HUES48 (cell line): ENCODE measurements at regions not wholly inside any gene's neighbourhood (a gene's known extent, or its start where the extent isn't known, plus 50 kb on each side); places are given as distances from the start of the nearest gene placed in this dataset.
A peak's percentile ranks its signal among the peaks of the same experiment; 100 is the strongest.

ENCODE experiments used
- H3K27ac ChIP-seq: one replicate; pipeline ENCODE4 v1.7.0; 2013; ENCODE audit warnings: low read depth, low read length, inconsistent platforms
- H3K27me3 ChIP-seq: 2 replicates; pipeline ENCODE4 v1.6.1; 2013; ENCODE audit warnings: mild to moderate bottlenecking, low read length; ENCODE audit not compliant: control insufficient read depth, insufficient read depth
- H3K36me3 ChIP-seq: 2 replicates; pipeline ENCODE4 v1.6.1; 2013; ENCODE audit warnings: low read length; ENCODE audit not compliant: control insufficient read depth, insufficient read depth
- H3K4me1 ChIP-seq: 2 replicates; pipeline ENCODE4 v1.6.1; 2013; ENCODE audit warnings: mild to moderate bottlenecking, low read length; ENCODE audit not compliant: control insufficient read depth, insufficient read depth
- H3K4me3 ChIP-seq: 2 replicates; pipeline ENCODE4 v1.5.1; 2013; ENCODE audit warnings: mild to moderate bottlenecking, low read depth, low read length
- H3K9ac ChIP-seq: 2 replicates; pipeline ENCODE4 v1.6.1; 2013; ENCODE audit warnings: mild to moderate bottlenecking, low read depth, low read length, moderate library complexity
- H3K9me3 ChIP-seq: 2 replicates; pipeline ENCODE4 v1.6.1; 2013; ENCODE audit warnings: low read length; ENCODE audit not compliant: control insufficient read depth, insufficient read depth

- H3K27me3 ChIP-seq, result 0 out of 2 replicates have a peak, but pooled peaks cover 6% of the 10 kb centered on the region
- no peaks in the 10 kb centered on the region for H3K4me1 ChIP-seq
- no peaks in the 10 kb centered on the region for H3K9me3 ChIP-seq
- H3K9ac ChIP-seq, result no peak overlapping the region
- no peaks in the 10 kb centered on the region for H3K36me3 ChIP-seq
- no peak overlapping the region for H3K4me3 ChIP-seq
- no peak overlapping the region for H3K27ac ChIP-seq
Measured at GRCh38 chrX:120753413-120754251, 122.0 kb downstream of the CT47B1 start.

DNA sequence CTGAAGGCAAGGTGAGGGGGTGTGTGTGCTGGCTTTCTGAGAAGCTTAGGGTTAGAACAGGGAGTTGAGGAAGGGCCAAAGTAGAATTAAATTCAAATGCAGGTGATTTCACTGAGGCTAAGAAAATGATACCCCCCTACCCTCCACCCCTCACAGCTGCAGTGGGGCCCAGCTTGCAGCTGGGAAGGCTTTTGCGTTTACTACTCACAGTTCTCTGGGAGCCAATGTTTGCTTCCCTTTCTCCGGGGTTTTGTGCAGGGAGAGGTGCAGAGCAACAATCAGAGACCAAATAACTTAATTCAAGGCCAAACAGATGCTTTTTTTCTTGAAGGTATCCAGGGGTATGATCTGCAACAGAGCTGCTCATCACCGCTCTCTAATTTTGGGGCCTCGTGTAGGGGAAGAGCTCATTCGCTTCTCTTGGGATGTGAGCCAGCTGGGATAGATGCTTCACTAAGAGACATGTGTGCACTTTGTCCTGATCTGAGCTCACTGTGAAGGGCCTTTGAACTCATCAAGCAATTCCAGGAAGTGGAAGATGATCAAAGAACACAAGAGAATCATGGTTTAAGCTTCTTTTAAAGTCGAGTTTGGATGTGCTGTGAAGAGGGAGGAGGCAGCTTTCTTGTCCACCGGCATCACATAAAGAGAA is 122.7 kb upstream of the C1GALT1C1 start:
- H3K36me3 ChIP-seq, result no peaks in the 10 kb centered on the region
- H3K9ac ChIP-seq, result no peak overlapping the region
- H3K27ac ChIP-seq, result no peak overlapping the region
- H3K4me1 ChIP-seq, result no peaks in the 10 kb centered on the region
- no peaks in the 10 kb centered on the region for H3K9me3 ChIP-seq
- 0 out of 2 replicates have a peak, but pooled peaks cover 6% of the 10 kb centered on the region for H3K27me3 ChIP-seq
- H3K4me3 ChIP-seq, result no peak overlapping the region

- Histone ChIP-seq H3K27ac (no peak overlapping the region), H3K9ac (no peak overlapping the region), H3K4me1 (no peaks in the 10 kb centered on the region), H3K27me3 (0 out of 2 replicates have a peak, but pooled peaks cover 6% of the 10 kb centered on the region), H3K36me3 (no peaks in the 10 kb centered on the region), H3K9me3 (no peaks in the 10 kb centered on the region), H3K4me3 (no peak overlapping the region)
Measured at GRCh38 chrX:120751683-120752082, 121.8 kb upstream of the C1GALT1C1 start.

GRCh38 chrX:120750381-120750780 is 120.5 kb upstream of the C1GALT1C1 start:
- no peaks in the 10 kb centered on the region for H3K36me3 ChIP-seq
- H3K4me1 ChIP-seq, result no peaks in the 10 kb centered on the region
- no peaks in the 10 kb centered on the region for H3K9me3 ChIP-seq
- no peak overlapping the region for H3K4me3 ChIP-seq
- no peak overlapping the region for H3K27ac ChIP-seq
- no peak overlapping the region for H3K9ac ChIP-seq
- H3K27me3 ChIP-seq, result 0 out of 2 replicates have a peak, but pooled peaks cover 12% of the 10 kb centered on the region

- no peak overlapping the region for H3K27ac ChIP-seq
- no peak overlapping the region for H3K4me3 ChIP-seq
- 0 out of 2 replicates have a peak, but pooled peaks cover 12% of the 10 kb centered on the region for H3K27me3 ChIP-seq
- H3K36me3 ChIP-seq, result no peaks in the 10 kb centered on the region
- no peaks in the 10 kb centered on the region for H3K9me3 ChIP-seq
- H3K4me1 ChIP-seq, result no peaks in the 10 kb centered on the region
- H3K9ac ChIP-seq, result no peak overlapping the region
Measured at GRCh38 chrX:120749141-120749846, 119.4 kb upstream of the C1GALT1C1 start.

- Histone ChIP-seq H3K4me3 (no peak overlapping the region), H3K4me1 (no peaks in the 10 kb centered on the region), H3K27me3 (peaks cover 7% of the 10 kb centered on the region; the same call in 1 of the 2 replicates), H3K36me3 (no peaks in the 10 kb centered on the region), H3K9ac (no peak overlapping the region), H3K27ac (no peak overlapping the region), H3K9me3 (no peaks in the 10 kb centered on the region)
Measured at GRCh38 chrX:120746153-120746552, 116.3 kb upstream of the C1GALT1C1 start.

GRCh38 chrX:120742946-120743665 is 113.3 kb upstream of the C1GALT1C1 start:
- Histone ChIP-seq H3K27ac (no peak overlapping the region), H3K27me3 (peaks cover 7% of the 10 kb centered on the region), H3K36me3 (no peaks in the 10 kb centered on the region), H3K9ac (no peak overlapping the region), H3K4me1 (peaks cover 15% of the 10 kb centered on the region), H3K4me3 (no peak overlapping the region), H3K9me3 (no peaks in the 10 kb centered on the region)

GRCh38 chrX:120741452-120741851 is 111.6 kb upstream of the C1GALT1C1 start:
- Histone ChIP-seq H3K27ac (no peak overlapping the region), H3K4me3 (no peak overlapping the region), H3K4me1 (peaks cover 17% of the 10 kb centered on the region), H3K9ac (no peak overlapping the region), H3K27me3 (peaks cover 7% of the 10 kb centered on the region), H3K9me3 (no peaks in the 10 kb centered on the region), H3K36me3 (no peaks in the 10 kb centered on the region)

GRCh38 chrX:120740072-120740471 is 110.2 kb upstream of the C1GALT1C1 start:
- Histone ChIP-seq H3K27me3 (no peaks in the 10 kb centered on the region; the same call in none of the 2 replicates), H3K4me1 (peaks cover 17% of the 10 kb centered on the region), H3K9ac (no peak overlapping the region), H3K36me3 (no peaks in the 10 kb centered on the region), H3K4me3 (no peak overlapping the region), H3K27ac (no peak overlapping the region), H3K9me3 (no peaks in the 10 kb centered on the region)

- H3K9me3 ChIP-seq, result no peaks in the 10 kb centered on the region
- no peak overlapping the region for H3K27ac ChIP-seq
- no peak overlapping the region for H3K9ac ChIP-seq
- H3K4me3 ChIP-seq, result 0 out of 2 replicates have a peak overlapping the region, but pooled peaks have one; percentile 1
- H3K36me3 ChIP-seq, result no peaks in the 10 kb centered on the region
- H3K4me1 ChIP-seq, result peaks cover 17% of the 10 kb centered on the region
- H3K27me3 ChIP-seq, result no peaks in the 10 kb centered on the region; the same call in none of the 2 replicates
Measured at GRCh38 chrX:120739300-120739699, 109.4 kb upstream of the C1GALT1C1 start.
